BLaER1 (cell line): ENCODE measurements at regions not wholly inside any gene's neighbourhood (a gene's known extent, or its start where the extent isn't known, plus 50 kb on each side); places are given as distances from the start of the nearest gene placed in this dataset.
"Not testable (repeated sequence)": the region's sequence is repeated elsewhere in the genome, so short reads cannot be mapped to it uniquely, and the experiment has no call there.

ENCODE experiments used
- H3K27ac ChIP-seq: shearing (Covaris generic); formaldehyde crosslinking; 2 replicates; pipeline ENCODE4 v1.8.1; 2022
- H3K27me3 ChIP-seq: shearing (Covaris generic); formaldehyde crosslinking; 2 replicates; pipeline ENCODE4 v1.8.1; 2022
- H3K36me3 ChIP-seq: shearing (Covaris generic); formaldehyde crosslinking; 2 replicates; pipeline ENCODE4 v1.8.1; 2022
- H3K4me1 ChIP-seq: shearing (Covaris generic); formaldehyde crosslinking; 2 replicates; pipeline ENCODE4 v1.8.1; 2022
- H3K4me2 ChIP-seq: shearing (Covaris generic); formaldehyde crosslinking; 2 replicates; pipeline ENCODE4 v1.8.1; 2022
- H3K4me3 ChIP-seq: shearing (Covaris generic); formaldehyde crosslinking; 2 replicates; pipeline ENCODE4 v1.8.1; 2022
- H3K9ac ChIP-seq: shearing (Covaris generic); formaldehyde crosslinking; 2 replicates; pipeline ENCODE4 v1.8.1; 2022
- H3K9me3 ChIP-seq: shearing (Covaris generic); formaldehyde crosslinking; 2 replicates; pipeline ENCODE4 v1.8.1; 2022
- H4K20me1 ChIP-seq: shearing (Covaris generic); formaldehyde crosslinking; 2 replicates; pipeline ENCODE4 v1.8.1; 2022
- Cebpa-rat ChIP-seq: shearing (Covaris generic); IDR thresholded peaks from 2 replicates; pipeline ENCODE4 v1.8.1; 2022

- Histone ChIP-seq H3K27ac (no peak overlapping the region), H3K27me3 (no peaks in the 10 kb centered on the region), H3K4me1 (peaks cover 17% of the 10 kb centered on the region), H3K36me3 (no peaks in the 10 kb centered on the region), H3K4me3 (no peak overlapping the region), H3K9ac (no peak overlapping the region), H4K20me1 (no peaks in the 10 kb centered on the region), H3K4me2 (0 out of 2 replicates have a peak overlapping the region, but pooled peaks have one; percentile 7), H3K9me3 (peaks cover 18% of the 10 kb centered on the region)
- TF ChIP-seq Cebpa-rat = no peak
Measured at GRCh38 chr6:88499845-88500699, 333.9 kb upstream of the CNR1 start.

GRCh38 chr6:88499436-88499835 is 333.3 kb upstream of the CNR1 start:
- no peaks in the 10 kb centered on the region for H3K36me3 ChIP-seq
- H3K4me2 ChIP-seq = no peak overlapping the region

GRCh38 chr6:88497403-88497802 is 331.3 kb upstream of the CNR1 start:
- not testable (repeated sequence) for H3K4me3 ChIP-seq, H3K36me3 ChIP-seq, H3K27me3 ChIP-seq, H3K9ac ChIP-seq, H4K20me1 ChIP-seq, H3K4me2 ChIP-seq, H3K27ac ChIP-seq
- Histone ChIP-seq H3K9me3 (peaks cover 18% of the 10 kb centered on the region), H3K4me1 (peaks cover 38% of the 10 kb centered on the region)

More at GRCh38 chr6:88499436-88499835, 333.3 kb upstream of the CNR1 start:
- no peak overlapping the region for H3K4me3 ChIP-seq
- peaks cover 18% of the 10 kb centered on the region for H3K9me3 ChIP-seq
- TF ChIP-seq Cebpa-rat = no peak
- peaks cover 23% of the 10 kb centered on the region for H3K4me1 ChIP-seq
- H3K27ac ChIP-seq = no peak overlapping the region
- H4K20me1 ChIP-seq = no peaks in the 10 kb centered on the region
- no peaks in the 10 kb centered on the region for H3K27me3 ChIP-seq
- no peak overlapping the region for H3K9ac ChIP-seq

GRCh38 chr6:88494401-88495140 is 328.4 kb upstream of the CNR1 start:
- Histone ChIP-seq H3K4me1 (peaks cover 31% of the 10 kb centered on the region), H3K4me3 (no peak overlapping the region)
- no peak for TF ChIP-seq Cebpa-rat

GRCh38 chr6:88493717-88494116 is 327.6 kb upstream of the CNR1 start:
- Histone ChIP-seq H3K4me1 (peaks cover 31% of the 10 kb centered on the region), H3K27ac (0 out of 2 replicates have a peak overlapping the region, but pooled peaks have one; percentile 6), H3K9ac (0 out of 2 replicates have a peak overlapping the region, but pooled peaks have one; percentile 6), H3K4me3 (no peak overlapping the region), H4K20me1 (no peaks in the 10 kb centered on the region), H3K4me2 (peak overlapping the region; percentile 63), H3K27me3 (no peaks in the 10 kb centered on the region), H3K9me3 (peaks cover 18% of the 10 kb centered on the region), H3K36me3 (no peaks in the 10 kb centered on the region)
- TF ChIP-seq Cebpa-rat = no peak

More at GRCh38 chr6:88494401-88495140, 328.4 kb upstream of the CNR1 start:
- Histone ChIP-seq H3K36me3 (no peaks in the 10 kb centered on the region), H3K4me2 (peak overlapping the region; percentile 63), H3K27me3 (no peaks in the 10 kb centered on the region), H3K9ac (no peak overlapping the region), H3K27ac (peak overlapping the region; percentile 30; the same call in 1 of the 2 replicates), H3K9me3 (peaks cover 18% of the 10 kb centered on the region), H4K20me1 (no peaks in the 10 kb centered on the region)

- Histone ChIP-seq H4K20me1 (no peaks in the 10 kb centered on the region), H3K9ac (no peak overlapping the region), H3K27ac (no peak overlapping the region), H3K9me3 (peaks cover 14% of the 10 kb centered on the region), H3K4me1 (peaks cover 31% of the 10 kb centered on the region), H3K4me3 (no peak overlapping the region), H3K27me3 (no peaks in the 10 kb centered on the region), H3K36me3 (no peaks in the 10 kb centered on the region), H3K4me2 (no peak overlapping the region)
- no peak for TF ChIP-seq Cebpa-rat
Measured at GRCh38 chr6:88492824-88493223, 326.7 kb upstream of the CNR1 start.

GRCh38 chr6:88492241-88492640 is 326.1 kb upstream of the CNR1 start:
- no peaks in the 10 kb centered on the region for H3K27me3 ChIP-seq
- H3K4me3 ChIP-seq = no peak overlapping the region
- no peak for TF ChIP-seq Cebpa-rat

GRCh38 chr6:88491266-88491880 is 325.2 kb upstream of the CNR1 start:
- H3K27ac ChIP-seq = no peak overlapping the region
- no peak overlapping the region for H3K4me2 ChIP-seq
- H3K4me1 ChIP-seq = peaks cover 31% of the 10 kb centered on the region
- no peak for TF ChIP-seq Cebpa-rat
- no peak overlapping the region for H3K4me3 ChIP-seq
- no peaks in the 10 kb centered on the region for H3K27me3 ChIP-seq
- no peaks in the 10 kb centered on the region for H3K36me3 ChIP-seq
- no peaks in the 10 kb centered on the region for H4K20me1 ChIP-seq
- H3K9ac ChIP-seq = no peak overlapping the region
- peaks cover 8% of the 10 kb centered on the region; the same call in 1 of the 2 replicates for H3K9me3 ChIP-seq

More at GRCh38 chr6:88492241-88492640, 326.1 kb upstream of the CNR1 start:
- Histone ChIP-seq H3K4me1 (peaks cover 31% of the 10 kb centered on the region), H3K27ac (no peak overlapping the region), H3K9ac (no peak overlapping the region), H3K4me2 (no peak overlapping the region), H4K20me1 (no peaks in the 10 kb centered on the region), H3K36me3 (no peaks in the 10 kb centered on the region), H3K9me3 (0 out of 2 replicates have a peak, but pooled peaks cover 10% of the 10 kb centered on the region)

- no peak overlapping the region for H3K4me3 ChIP-seq
- H3K9me3 ChIP-seq = peaks cover 12% of the 10 kb centered on the region; the same call in 1 of the 2 replicates
- no peak overlapping the region for H3K4me2 ChIP-seq
- H3K4me1 ChIP-seq = peaks cover 29% of the 10 kb centered on the region
- no peak for TF ChIP-seq Cebpa-rat
- no peak overlapping the region for H3K27ac ChIP-seq
- no peaks in the 10 kb centered on the region for H3K36me3 ChIP-seq
- no peaks in the 10 kb centered on the region for H4K20me1 ChIP-seq
- no peaks in the 10 kb centered on the region for H3K27me3 ChIP-seq
- H3K9ac ChIP-seq = no peak overlapping the region
Measured at GRCh38 chr6:88490908-88491264, 324.7 kb upstream of the CNR1 start.
